ENCODE measurements at regions not wholly inside any gene's neighbourhood (a gene's known extent, or its start where the extent isn't known, plus 50 kb on each side); places are given as distances from the start of the nearest gene placed in this dataset.

- DNase-seq (ENCODE audit: low spot score) (no peak), ATAC-seq (ENCODE audit: low FRiP score) (no peak)
- no peak for TF ChIP-seq CTCF (IDR thresholded peaks at IDR 0.05)
Observed at GRCh38 chr5:142517840-142518239, 168.1 kb downstream of the FGF1 start.

GRCh38 chr5:142516732-142517131, 169.2 kb downstream of the FGF1 start:
- no peak for TF ChIP-seq CTCF (IDR thresholded peaks at IDR 0.05)
- DNase-seq (ENCODE audit: low spot score) (no peak), ATAC-seq (ENCODE audit: low FRiP score) (no peak)

- TF ChIP-seq CTCF (IDR thresholded peaks at IDR 0.05) = no peak
- no peak for ATAC-seq (ENCODE audit: low FRiP score)
- no peak for DNase-seq (ENCODE audit: low spot score)
Observed at GRCh38 chr5:142515036-142515435, 170.9 kb downstream of the FGF1 start.

- ATAC-seq (ENCODE audit: low FRiP score) (no peak), DNase-seq (ENCODE audit: low spot score) (no peak)
- no peak for TF ChIP-seq CTCF (IDR thresholded peaks at IDR 0.05)
Observed at GRCh38 chr5:142514196-142514595, 171.7 kb downstream of the FGF1 start.

- ATAC-seq (ENCODE audit: low FRiP score) (no peak), DNase-seq (ENCODE audit: low spot score) (no peak)
- TF ChIP-seq CTCF (IDR thresholded peaks at IDR 0.05) = no peak
Observed at GRCh38 chr5:142512043-142513042, 173.5 kb downstream of the FGF1 start.

- ATAC-seq (ENCODE audit: low FRiP score) = no peak
- TF ChIP-seq CTCF (IDR thresholded peaks at IDR 0.05) = no peak
- DNase-seq (ENCODE audit: low spot score) = no peak
Observed at GRCh38 chr5:142511358-142511757, 174.5 kb downstream of the FGF1 start.

GRCh38 chr5:142509026-142509425, 176.9 kb downstream of the FGF1 start:
- ATAC-seq (ENCODE audit: low FRiP score) (no peak), DNase-seq (ENCODE audit: low spot score) (no peak)
- TF ChIP-seq CTCF (IDR thresholded peaks at IDR 0.05) = no peak

All from omental fat pad (tissue), 3 donors.